DMS 273 (cell line): ENCODE measurements at regions not wholly inside any gene's neighbourhood (a gene's known extent, or its start where the extent isn't known, plus 50 kb on each side); places are given as distances from the start of the nearest gene placed in this dataset.
"Not testable (repeated sequence)": the region's sequence is repeated elsewhere in the genome, so short reads cannot be mapped to it uniquely, and the experiment has no call there.

ENCODE experiments used
- DNase-seq: peaks from one replicate; lab custom pipeline; 2025; ENCODE audit not compliant: unreplicated experiment; lab: John Stamatoyannopoulos, UW

DNA sequence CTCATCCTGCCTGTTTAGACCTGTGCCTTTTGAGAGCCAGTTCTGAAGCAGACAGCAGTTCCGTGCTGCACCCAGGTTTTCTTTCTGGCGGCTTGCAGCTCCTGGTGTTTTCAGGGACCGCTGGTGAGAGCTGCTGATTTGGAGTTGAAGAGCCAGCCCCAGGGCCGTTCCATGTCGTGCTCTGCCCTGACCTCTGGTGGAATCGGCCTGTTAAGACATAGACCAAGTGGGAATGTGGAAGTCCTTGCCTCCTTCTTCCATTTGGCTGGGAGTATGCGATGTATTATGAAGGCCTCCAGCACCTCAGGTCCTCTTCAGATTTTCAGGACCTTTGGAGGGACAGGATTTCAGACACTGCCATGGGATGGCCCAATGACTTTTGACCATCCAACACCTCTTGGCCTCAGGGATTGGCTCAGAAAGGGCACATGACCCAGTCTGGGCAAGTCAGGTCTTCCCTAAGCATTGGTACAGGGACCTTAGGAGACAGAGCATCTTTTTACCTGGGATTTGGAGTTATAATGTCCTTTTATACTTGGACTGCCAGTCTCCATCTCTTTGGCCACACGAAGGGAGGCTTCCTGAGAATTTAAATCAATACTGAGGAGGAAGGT is 136.1 kb upstream of the CLINT1 start:
- peak; percentile 85 for DNase-seq

DNA sequence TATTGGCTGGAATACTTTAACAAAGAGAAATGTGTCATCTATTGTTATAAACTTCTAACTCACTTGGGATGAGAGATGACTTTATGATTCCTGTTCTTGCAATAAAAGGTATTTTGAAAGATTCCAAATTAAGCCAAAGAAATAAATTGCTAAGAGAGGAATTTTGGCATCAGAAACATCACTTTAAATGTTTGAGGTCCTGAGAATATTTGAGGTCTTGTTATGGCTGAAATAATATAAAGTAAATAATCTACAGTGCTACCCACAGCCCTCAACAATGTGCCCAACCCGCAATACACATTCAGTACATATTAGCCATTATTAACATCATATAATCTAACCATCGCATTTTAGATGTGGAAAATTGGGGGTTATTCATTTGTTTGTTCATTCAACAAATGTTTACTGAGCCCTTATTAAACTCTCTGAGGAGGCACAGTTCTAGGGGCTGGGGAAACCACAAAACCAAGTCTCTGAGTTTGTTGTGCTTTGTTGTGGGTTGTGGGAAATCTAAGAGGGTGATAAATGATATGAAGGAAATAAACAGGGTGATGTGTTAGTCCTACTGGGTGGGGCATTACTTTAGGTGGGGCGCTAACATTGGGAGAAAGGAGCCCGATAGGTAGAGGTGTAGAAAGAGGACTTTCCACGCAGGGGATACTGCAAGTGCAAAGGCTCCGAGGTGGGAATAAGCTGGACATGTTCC is 135.2 kb upstream of the CLINT1 start:
- DNase-seq = no peak

DNA sequence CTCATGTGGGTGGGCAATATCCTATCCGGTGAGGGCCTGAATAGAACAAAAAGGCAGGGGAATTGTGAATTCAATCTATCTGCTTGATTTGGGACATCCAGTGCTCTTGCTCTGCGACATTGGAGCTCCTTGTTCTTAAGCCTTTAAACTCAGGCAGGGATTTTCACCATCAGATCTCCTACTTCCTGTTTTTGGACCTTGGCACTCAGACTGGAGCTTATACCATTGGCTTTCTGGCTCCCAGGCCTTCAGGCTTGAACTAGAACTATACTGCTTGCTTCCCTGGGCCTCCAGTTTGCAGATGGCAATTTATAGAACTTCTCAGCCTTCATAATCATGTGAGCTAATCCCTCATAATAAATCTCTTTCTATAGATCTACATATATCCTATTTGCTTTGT is 134.3 kb upstream of the CLINT1 start:
- no peak for DNase-seq

- no peak for DNase-seq
These were observed 131.7 kb upstream of the CLINT1 start for GRCh38 chr5:157990583-157991181.

DNA sequence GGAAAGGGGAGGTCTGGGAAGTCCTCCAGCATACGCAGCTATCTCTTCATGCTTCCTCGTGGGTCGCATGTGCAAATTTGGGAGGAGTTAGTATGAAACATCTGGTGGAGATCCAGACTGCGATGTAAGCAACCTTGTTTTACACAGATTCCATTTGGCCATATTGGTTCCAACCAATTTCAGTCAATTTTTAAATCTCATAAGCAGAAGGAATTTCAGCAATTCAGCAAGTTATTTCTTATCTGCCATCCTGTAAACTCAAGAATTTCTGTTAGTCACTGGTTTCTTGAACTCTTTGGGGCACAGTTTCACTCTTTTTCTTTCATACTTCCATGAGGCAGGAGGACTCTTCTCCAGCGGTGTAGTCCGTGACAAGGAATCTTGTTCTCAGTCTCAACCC is 130.4 kb upstream of the CLINT1 start:
- DNase-seq = no peak

GRCh38 chr5:157987259-157987658 is 128.3 kb upstream of the CLINT1 start:
- no peak for DNase-seq

GRCh38 chr5:157986431-157986990 is 127.6 kb upstream of the CLINT1 start:
- no peak for DNase-seq

- no peak for DNase-seq
These were observed 125.7 kb upstream of the CLINT1 start for GRCh38 chr5:157984611-157985010.

GRCh38 chr5:157983906-157984551 is 125.1 kb upstream of the CLINT1 start:
- DNase-seq = no peak

- DNase-seq = no peak
These were observed 119.1 kb upstream of the CLINT1 start for GRCh38 chr5:157978061-157978460.

GRCh38 chr5:157976429-157976828 is 117.5 kb upstream of the CLINT1 start:
- DNase-seq = no peak

- no peak for DNase-seq
These were observed 113.6 kb upstream of the CLINT1 start for GRCh38 chr5:157972579-157972978.

- DNase-seq = peak; percentile 34
These were observed 112.7 kb upstream of the CLINT1 start for GRCh38 chr5:157971571-157972216.

DNA sequence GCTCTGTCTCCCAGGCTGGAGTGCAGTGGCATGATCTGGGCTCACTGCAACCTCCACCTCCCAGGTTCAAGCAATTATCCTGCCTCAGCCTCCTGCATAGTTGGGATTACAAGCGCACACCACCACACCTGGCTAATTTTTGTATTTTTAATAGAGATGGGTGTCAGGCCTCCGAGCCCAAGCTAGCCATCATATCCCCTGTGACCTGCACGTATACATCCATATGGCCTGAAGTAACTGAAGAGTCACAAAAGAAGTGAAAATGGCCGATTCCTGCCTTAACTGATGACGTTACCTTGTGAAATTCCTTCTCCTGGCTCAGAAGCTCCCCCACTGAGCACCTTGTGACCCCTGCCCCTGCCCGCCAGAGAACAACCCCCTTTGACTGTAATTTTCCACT is 109.6 kb upstream of the CLINT1 start:
- not testable (repeated sequence) for DNase-seq

DNA sequence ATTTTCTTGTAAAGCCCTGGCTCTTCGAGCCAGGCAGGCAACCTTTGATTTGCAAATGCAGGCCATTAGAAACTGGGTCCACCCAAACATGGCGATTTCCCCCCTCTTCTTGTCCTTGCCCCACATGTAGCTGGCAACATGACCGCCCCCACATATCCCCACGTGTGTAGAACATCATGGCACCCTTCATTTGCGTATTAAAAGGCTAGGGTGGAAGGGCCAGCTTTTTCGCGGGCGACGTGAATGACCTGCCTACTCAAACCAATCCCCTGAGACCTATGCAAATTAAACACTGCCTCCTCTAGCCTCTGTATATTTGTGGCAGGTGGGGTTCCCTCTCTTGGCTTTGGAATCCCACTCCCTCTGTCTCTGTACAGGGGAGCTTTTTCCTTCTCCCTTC is 107.0 kb upstream of the CLINT1 start:
- DNase-seq = no peak

DNA sequence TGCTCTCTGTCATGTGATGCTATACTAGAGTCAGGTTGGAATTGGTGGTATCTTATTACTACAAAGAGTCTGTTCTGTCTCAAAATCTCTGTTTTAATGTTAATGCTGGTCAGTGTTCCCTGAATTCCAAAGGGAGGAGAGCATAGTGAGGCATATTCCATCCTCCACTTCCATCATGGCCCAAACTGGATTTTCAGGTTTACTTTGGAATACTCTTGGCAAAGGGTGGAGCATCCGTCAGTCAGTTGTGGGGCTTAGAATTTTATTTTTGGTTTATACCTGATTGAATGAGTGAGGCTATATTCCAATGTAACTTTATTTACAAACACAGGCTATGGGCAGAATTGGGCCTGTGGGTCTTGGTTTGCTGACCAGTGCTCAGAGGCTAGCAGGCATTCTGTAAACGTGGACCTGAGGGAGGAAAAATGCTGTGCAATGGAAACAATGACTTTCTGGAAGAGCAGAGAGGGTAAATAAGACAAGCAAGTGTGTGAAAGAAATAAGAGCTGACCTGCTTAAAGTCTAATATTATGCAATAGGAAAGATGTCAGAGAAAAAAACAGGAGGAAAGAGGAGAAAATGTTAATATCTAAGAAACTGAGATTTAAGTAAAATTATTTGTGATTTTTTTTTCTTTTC is 106.2 kb upstream of the CLINT1 start:
- no peak for DNase-seq

GRCh38 chr5:157963761-157964160 is 104.8 kb upstream of the CLINT1 start:
- DNase-seq = no peak

- DNase-seq = no peak
These were observed 104.3 kb upstream of the CLINT1 start for GRCh38 chr5:157963244-157963643.

- not testable (repeated sequence) for DNase-seq
These were observed 103.7 kb upstream of the CLINT1 start for GRCh38 chr5:157962686-157963085.

- DNase-seq = peak; percentile 8
These were observed 103.1 kb upstream of the CLINT1 start for GRCh38 chr5:157961896-157962590.
